ENCODE measurements at regions not wholly inside any gene's neighbourhood (a gene's known extent, or its start where the extent isn't known, plus 50 kb on each side); places are given as distances from the start of the nearest gene placed in this dataset.

DNA sequence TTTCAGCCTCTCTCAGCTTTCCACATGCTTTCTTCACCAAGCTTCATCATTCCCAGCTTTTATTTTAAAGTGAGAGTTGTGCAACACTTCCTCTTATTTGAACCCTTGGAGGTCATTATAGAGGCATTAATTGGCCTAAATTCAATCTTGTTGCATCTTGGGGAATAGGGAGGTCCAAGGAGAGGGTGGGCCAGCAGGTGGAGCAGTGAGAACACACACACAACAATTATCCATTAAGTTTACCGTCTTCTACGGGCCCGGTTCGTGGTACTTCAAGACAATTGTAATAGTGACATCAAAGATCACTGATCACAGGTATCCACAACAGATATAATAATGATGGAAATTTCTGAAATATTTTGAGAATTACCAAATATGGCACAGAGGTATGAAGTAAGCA lies 457.2 kb upstream of the SMIM21 start:
- no peak for TF ChIP-seq CTCF (IDR thresholded peaks at IDR 0.05; ENCODE audit: borderline replicate concordance, insufficient read depth, low read depth, low read length)
- H3K4me3 ChIP-seq (ENCODE audit: low read depth, low read length) = no peak overlapping the region

GRCh38 chr18:75880925-75881504 lies 453.5 kb upstream of the SMIM21 start:
- no peak for TF ChIP-seq CTCF (IDR thresholded peaks at IDR 0.05; ENCODE audit: borderline replicate concordance, insufficient read depth, low read depth, low read length)
- no peak overlapping the region for H3K4me3 ChIP-seq (ENCODE audit: low read depth, low read length)

DNA sequence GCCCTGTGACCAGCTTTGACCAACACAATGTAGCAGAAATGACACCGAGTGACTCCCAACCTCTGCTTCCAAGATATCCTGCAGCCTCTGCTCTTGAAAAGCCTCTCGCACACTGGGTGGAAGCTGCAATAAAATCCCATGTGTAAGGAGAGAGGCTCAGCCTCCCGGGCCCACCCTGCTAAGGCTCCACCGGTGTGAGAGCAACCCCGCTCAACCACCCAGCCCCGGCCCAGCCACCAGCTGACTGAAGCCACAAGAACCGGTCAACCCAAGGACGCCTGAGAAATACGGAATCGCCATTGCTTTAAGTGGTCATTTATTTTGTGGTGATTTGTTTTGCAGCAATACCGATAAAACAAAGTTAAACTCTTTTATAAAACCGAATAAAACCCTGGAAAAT lies 452.8 kb upstream of the SMIM21 start:
- TF ChIP-seq CTCF (IDR thresholded peaks at IDR 0.05; ENCODE audit: borderline replicate concordance, insufficient read depth, low read depth, low read length) = no peak

DNA sequence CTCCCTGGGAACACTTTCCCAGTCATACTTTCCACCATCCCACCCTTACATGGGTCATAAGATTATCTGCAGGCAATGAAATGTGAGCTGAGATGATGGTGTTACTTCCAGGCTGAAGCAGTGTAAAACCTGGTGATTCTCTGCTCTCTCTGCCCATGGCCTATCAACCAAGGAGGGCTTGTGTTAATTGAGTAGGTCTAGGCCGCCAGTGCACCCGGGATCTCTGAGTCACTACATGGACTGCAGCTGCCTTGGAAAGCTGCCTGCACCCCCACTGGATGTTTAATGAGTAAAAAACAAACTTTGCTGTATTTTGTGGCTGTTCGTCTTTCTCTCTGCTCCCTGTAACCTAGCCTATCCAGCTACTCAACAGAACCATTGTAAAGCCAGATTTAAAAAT lies 451.7 kb upstream of the SMIM21 start:
- H3K4me3 ChIP-seq (ENCODE audit: low read depth, low read length) = no peak overlapping the region
- no peak for TF ChIP-seq CTCF (IDR thresholded peaks at IDR 0.05; ENCODE audit: borderline replicate concordance, insufficient read depth, low read depth, low read length)

More for the DNA sequence above, 452.8 kb upstream of the SMIM21 start:
- no peak overlapping the region for H3K4me3 ChIP-seq (ENCODE audit: low read depth, low read length)

- no peak overlapping the region for H3K4me3 ChIP-seq (ENCODE audit: low read depth, low read length)
- TF ChIP-seq CTCF (IDR thresholded peaks at IDR 0.05; ENCODE audit: borderline replicate concordance, insufficient read depth, low read depth, low read length) = no peak
Measured at GRCh38 chr18:75875559-75875958, 448.1 kb upstream of the SMIM21 start.

DNA sequence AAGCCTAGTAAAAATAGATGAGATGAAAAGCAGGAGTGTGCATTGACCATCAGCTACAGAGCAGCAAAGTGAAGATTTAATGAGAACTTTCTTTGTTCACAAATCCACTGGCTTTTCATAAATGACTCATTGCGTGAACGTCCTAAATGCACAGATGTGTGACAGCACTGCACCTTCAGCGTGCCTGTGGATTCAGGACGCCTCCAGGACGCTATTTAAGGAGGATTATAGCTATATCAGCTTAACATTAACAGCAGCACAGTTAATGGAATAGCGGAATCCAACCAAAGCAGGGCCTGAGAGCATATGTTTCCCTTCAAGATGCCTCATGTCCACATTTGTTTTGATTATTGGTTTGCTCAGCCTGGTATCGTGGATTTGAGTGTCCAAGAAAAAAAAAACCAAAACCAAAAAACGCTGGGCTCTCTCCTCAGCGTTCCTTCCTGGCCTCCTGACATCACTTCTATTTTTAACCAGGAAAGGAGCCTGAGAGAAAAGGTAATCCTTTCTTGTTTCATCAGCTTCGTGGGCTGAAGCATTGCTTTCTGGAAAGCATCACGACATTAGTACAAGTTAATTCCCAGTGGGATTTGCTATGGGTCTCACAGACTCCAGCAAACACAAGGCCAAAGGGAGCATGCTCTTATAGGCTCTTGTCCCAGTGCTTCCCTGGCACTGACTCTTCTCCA lies 447.0 kb upstream of the SMIM21 start:
- no peak overlapping the region for H3K4me3 ChIP-seq (ENCODE audit: low read depth, low read length)
- no peak for TF ChIP-seq CTCF (IDR thresholded peaks at IDR 0.05; ENCODE audit: borderline replicate concordance, insufficient read depth, low read depth, low read length)

DNA sequence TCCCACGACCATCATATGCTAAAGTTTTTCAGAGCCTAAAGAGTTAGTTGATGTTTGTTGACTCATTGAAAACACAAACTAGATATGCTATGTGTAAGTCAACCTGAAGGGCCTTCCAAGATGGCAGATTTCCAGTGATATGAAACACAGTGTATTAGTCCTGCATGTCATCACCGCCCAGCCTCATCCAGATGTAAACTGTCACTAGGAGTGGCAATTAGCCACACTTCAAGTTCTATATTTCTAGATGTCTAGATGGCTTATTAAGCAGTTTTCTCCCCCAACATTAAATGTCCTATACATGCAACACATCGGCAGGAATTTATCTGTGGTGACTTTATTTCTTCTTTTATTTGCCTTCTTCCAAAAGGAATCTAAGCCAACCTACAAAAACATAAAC lies 444.1 kb upstream of the SMIM21 start:
- no peak for TF ChIP-seq CTCF (IDR thresholded peaks at IDR 0.05; ENCODE audit: borderline replicate concordance, insufficient read depth, low read depth, low read length)
- no peak overlapping the region for H3K4me3 ChIP-seq (ENCODE audit: low read depth, low read length)

Data from GM12875 (cell line).